IMR-90 (cell line): ENCODE measurements at regions not wholly inside any gene's neighbourhood (a gene's known extent, or its start where the extent isn't known, plus 50 kb on each side); places are given as distances from the start of the nearest gene placed in this dataset.

ENCODE experiments used
- ATAC-seq: fragments of 200-7000 bp; cut with Tn5 transposase; 2 replicates; pipeline ENCODE4 v1.9.1; 2020; ENCODE audit warnings: low read depth, mild to moderate bottlenecking, moderate library complexity
- BruUV-seq: library from RNA; stranded (reverse); fragments of 400-500 nt; replicated peaks from 2 replicates; lab custom pipeline; 2021; lab: Mats Ljungman, UMichigan
- CTCF ChIA-PET: fragments of 300-600 bp; formaldehyde crosslinking; extraction: SDS; loops from one replicate; lab custom pipeline; 2021; ENCODE audit warnings: antibody characterized with exemption; lab: Yijun Ruan, JAX
- POLR2A ChIA-PET: fragments of 300-600 bp; sonication (Branson Sonifier 250); formaldehyde crosslinking; loops from one replicate; lab custom pipeline; 2022; ENCODE audit warnings: antibody characterized with exemption; ENCODE audit not compliant: unreplicated experiment; lab: Charles Lee
- DNase-seq: peaks from one replicate; pipeline ENCODE4 v3.0.0; 2013
- H2AFZ ChIP-seq: replicated peaks from 2 replicates; pipeline ENCODE3; 2013; ENCODE audit warnings: low read length, mild to moderate bottlenecking; ENCODE audit not compliant: poor library complexity
- H2AK5ac ChIP-seq: 2 replicates; pipeline ENCODE4 v1.6.1; 2013; ENCODE audit warnings: low read depth, low read length, inconsistent platforms
- H2AK9ac ChIP-seq: replicated peaks from 2 replicates; pipeline ENCODE3; 2013; ENCODE audit warnings: mild to moderate bottlenecking, low read depth, low read length, moderate library complexity; ENCODE audit not compliant: poor library complexity
- H2BK120ac ChIP-seq: 2 replicates; pipeline ENCODE4 v1.6.1; 2013; ENCODE audit warnings: low read depth, low read length, inconsistent platforms
- H2BK15ac ChIP-seq: 3 replicates; pipeline ENCODE4 v1.6.1; 2013; ENCODE audit warnings: low read depth, low read length, inconsistent platforms
- H2BK20ac ChIP-seq: 2 replicates; pipeline ENCODE4 v1.6.1; 2013; ENCODE audit warnings: low read depth, mild to moderate bottlenecking, inconsistent platforms, low read length, moderate library complexity
- H2BK5ac ChIP-seq: 2 replicates; pipeline ENCODE4 v1.6.1; 2013; ENCODE audit warnings: mild to moderate bottlenecking, low read depth, low read length, inconsistent platforms; ENCODE audit not compliant: poor library complexity, severe bottlenecking
- H3K14ac ChIP-seq: replicated peaks from 2 replicates; pipeline ENCODE4 v1.6.1; 2013; ENCODE audit warnings: low read depth, low read length, inconsistent platforms
- H3K18ac ChIP-seq: 2 replicates; pipeline ENCODE4 v1.6.1; 2013; ENCODE audit warnings: low read depth, low read length, control low read depth
- H3K23ac ChIP-seq: 2 replicates; pipeline ENCODE4 v1.6.1; 2013; ENCODE audit warnings: low read depth, low read length, inconsistent platforms
- H3K27ac ChIP-seq: 2 replicates; pipeline ENCODE4 v1.5.1; 2013; ENCODE audit warnings: mild to moderate bottlenecking, control low read depth, low read length; ENCODE audit not compliant: insufficient read depth
- H3K27me3 ChIP-seq: 2 replicates; pipeline ENCODE4 v1.6.1; 2013; ENCODE audit warnings: low read length; ENCODE audit not compliant: control insufficient read depth, insufficient read depth
- H3K36me3 ChIP-seq: 2 replicates; pipeline ENCODE4 v1.6.1; 2013; ENCODE audit warnings: low read length, mixed read lengths; ENCODE audit not compliant: control insufficient read depth, insufficient read depth
- H3K4ac ChIP-seq: 2 replicates; pipeline ENCODE4 v1.6.1; 2013; ENCODE audit warnings: low read depth, low read length, inconsistent platforms
- H3K4me1 ChIP-seq: 2 replicates; pipeline ENCODE4 v1.6.1; 2013; ENCODE audit warnings: low read length, mixed read lengths; ENCODE audit not compliant: control insufficient read depth, insufficient read depth
- H3K4me2 ChIP-seq: 2 replicates; pipeline ENCODE4 v1.6.1; 2013; ENCODE audit warnings: low read depth, mild to moderate bottlenecking, control low read depth, low read length, moderate library complexity
- H3K4me3 ChIP-seq: 2 replicates; pipeline ENCODE4 v1.5.1; 2013; ENCODE audit warnings: low read depth, mild to moderate bottlenecking, control low read depth, low read length, moderate library complexity; ENCODE audit not compliant: insufficient read depth
- H3K56ac ChIP-seq: 2 replicates; pipeline ENCODE4 v1.6.1; 2013; ENCODE audit warnings: low read length, inconsistent platforms; ENCODE audit not compliant: insufficient read depth; ENCODE audit errors: extremely low read depth
- H3K79me1 ChIP-seq, 2 experiments: 2 replicates each; pipeline ENCODE4 v1.6.1; 2013; ENCODE audit warnings: low read length in 2 of 2, inconsistent platforms in 1 of 2, low read depth in 1 of 2
- H3K9ac ChIP-seq: 2 replicates; pipeline ENCODE4 v1.6.1; 2013; ENCODE audit warnings: low read depth, low read length, control low read depth
- H3K9me1 ChIP-seq: 2 replicates; pipeline ENCODE4 v1.6.1; 2013; ENCODE audit warnings: low read length, inconsistent platforms; ENCODE audit not compliant: insufficient read depth
- H3K9me3 ChIP-seq: 2 replicates; pipeline ENCODE4 v1.6.1; 2013; ENCODE audit warnings: low read length; ENCODE audit not compliant: control insufficient read depth, insufficient read depth
- H4K20me1 ChIP-seq: 2 replicates; pipeline ENCODE4 v1.6.1; 2013; ENCODE audit warnings: low read length, inconsistent platforms; ENCODE audit not compliant: insufficient read depth
- H4K5ac ChIP-seq: 2 replicates; pipeline ENCODE4 v1.6.1; 2013; ENCODE audit warnings: mild to moderate bottlenecking, low read depth, low read length, control low read depth
- H4K8ac ChIP-seq, 2 experiments: 2 replicates each; pipeline ENCODE4 v1.6.1; 2013; ENCODE audit warnings: low read depth in 2 of 2, low read length in 2 of 2, control low read depth in 1 of 2, inconsistent platforms in 1 of 2
- H4K91ac ChIP-seq: 2 replicates; pipeline ENCODE4 v1.6.1; 2013; ENCODE audit warnings: low read depth, low read length, inconsistent platforms; ENCODE audit not compliant: insufficient read depth
- CEBPB ChIP-seq: IDR thresholded peaks from 2 replicates; pipeline ENCODE4 v1.6.1; 2012; ENCODE audit warnings: low read depth, low read length, improper control_type of control experiment
- CHD1 ChIP-seq: IDR thresholded peaks from 2 replicates; pipeline ENCODE4 v1.6.1; 2012; ENCODE audit warnings: low read depth, low read length, improper control_type of control experiment
- CTCF ChIP-seq: conservative IDR thresholded peaks from 2 replicates; pipeline ENCODE4 v1.5.1; 2012; ENCODE audit warnings: mild to moderate bottlenecking, low read depth, low read length, improper control_type of control experiment
- NFE2L2 ChIP-seq: fragments of 150-350 bp; IDR thresholded peaks from 2 replicates; pipeline ENCODE4 v1.6.1; 2016; ENCODE audit warnings: low read depth, mild to moderate bottlenecking, low read length
- WGBS, 2 experiments: methylation state at CpG; one replicate each; pipeline versions ENCODE4 v1.1.5 to v1.1.7; 2013; ENCODE audit warnings: missing lambda C conversion rate in 2 of 2; ENCODE audit not compliant: insufficient read length in 1 of 2; ENCODE audit errors: extremely low coverage in 2 of 2; 5-methylcytosine and 5-hydroxymethylcytosine counted together
- dilution Hi-C: fragments of 300-500 bp; cut with HindIII; formaldehyde crosslinking; loops from one replicate; pipeline ENCODE4 v1.14.3; 2018; ENCODE audit warnings: low sequenced_read_pairs; ENCODE audit not compliant: unreplicated experiment
- in situ Hi-C: fragments of 300-500 bp; cut with MboI; formaldehyde crosslinking; loops from 3 replicates; pipeline ENCODE4 v1.14.3; 2019; ENCODE audit warnings: low sequenced_read_pairs, inconsistent platforms, mixed read lengths
- intact Hi-C: fragments of 100-400 bp; cut with micrococcal nuclease; formaldehyde crosslinking; loops from 2 replicates; pipeline ENCODE4 v1.10.0; 2022

- Histone ChIP-seq H3K14ac (no peak overlapping the region), H2AK9ac (no peak overlapping the region), H3K4me2 (no peak overlapping the region), H4K8ac (no peak overlapping the region), H3K4ac (no peak overlapping the region), H3K27ac (no peak overlapping the region), H3K9me3 (no peaks in the 10 kb centered on the region), H3K27me3 (peaks cover 57% of the 10 kb centered on the region), H3K4me3 (no peak overlapping the region), H2BK120ac (no peak overlapping the region), H4K91ac (no peak overlapping the region), H3K9me1 (no peaks in the 10 kb centered on the region), H2BK5ac (no peak overlapping the region), H3K79me1 (no peaks in the 10 kb centered on the region), H3K56ac (no peak overlapping the region), H2AFZ (no peak overlapping the region), H4K5ac (no peak overlapping the region), H3K9ac (no peak overlapping the region), H3K23ac (no peak overlapping the region), H2BK15ac (no peak overlapping the region), H3K36me3 (no peaks in the 10 kb centered on the region), H2AK5ac (no peak overlapping the region), H2BK20ac (no peak overlapping the region), H3K4me1 (0 out of 2 replicates have a peak, but pooled peaks cover 3% of the 10 kb centered on the region), H3K18ac (no peak overlapping the region), H4K20me1 (no peaks in the 10 kb centered on the region)
- no TSS peak for BruUV-seq
- no CpG with 5 or more reads among the region's 4 CpGs for whole genome bisulfite sequencing, 2 experiments
- CTCF ChIA-PET = no interaction called here
- no peak for ATAC-seq
- no peak for TF ChIP-seq CEBPB
- no peak for TF ChIP-seq CTCF
- TF ChIP-seq CHD1 = no peak
- no peak for TF ChIP-seq NFE2L2
- dilution Hi-C loops = no loop called here
- no peak for DNase-seq
- POLR2A ChIA-PET = no interaction called here
- intact Hi-C loops = no loop called here
- in situ Hi-C loops = no loop called here
Measured at GRCh38 chr15:77838595-77838994, 205.9 kb upstream of the LINGO1 start.
